H9 (cell line): ENCODE measurements at regions not wholly inside any gene's neighbourhood (a gene's known extent, or its start where the extent isn't known, plus 50 kb on each side); places are given as distances from the start of the nearest gene placed in this dataset.
A peak's percentile ranks its signal among the peaks of the same experiment; 100 is the strongest.

Experiments
- DNase-seq: peaks from one replicate; pipeline ENCODE4 v3.0.0-alpha.2; 2017
- H2AFZ ChIP-seq: one replicate; pipeline ENCODE4 v1.6.1; 2013; ENCODE audit warnings: mild to moderate bottlenecking, low read length, control low read depth, moderate library complexity
- H2AK5ac ChIP-seq: 2 replicates; pipeline ENCODE4 v1.6.1; 2013; ENCODE audit warnings: low read length, control low read depth, mixed read lengths; ENCODE audit not compliant: insufficient read length
- H2BK120ac ChIP-seq: one replicate; pipeline ENCODE4 v1.6.1; 2013; ENCODE audit warnings: low read depth, mild to moderate bottlenecking, low read length, control low read depth, inconsistent platforms; ENCODE audit not compliant: poor library complexity, severe bottlenecking
- H2BK12ac ChIP-seq: 2 replicates; pipeline ENCODE4 v1.6.1; 2013; ENCODE audit warnings: low read length, control low read depth, mixed read lengths, low read depth; ENCODE audit not compliant: insufficient read length
- H2BK15ac ChIP-seq: 2 replicates; pipeline ENCODE4 v1.6.1; 2013; ENCODE audit warnings: low read depth, low read length, control low read depth
- H2BK20ac ChIP-seq: one replicate; pipeline ENCODE4 v1.6.1; 2013; ENCODE audit warnings: low read depth, mild to moderate bottlenecking, low read length, control low read depth, inconsistent platforms; ENCODE audit not compliant: poor library complexity, severe bottlenecking
- H2BK5ac ChIP-seq: 2 replicates; pipeline ENCODE4 v1.6.1; 2013; ENCODE audit warnings: low read length, control low read depth, mixed read lengths; ENCODE audit not compliant: insufficient read length
- H3K14ac ChIP-seq: 2 replicates; pipeline ENCODE4 v1.6.1; 2013; ENCODE audit warnings: low read length, control low read depth; ENCODE audit not compliant: insufficient read depth
- H3K18ac ChIP-seq: 2 replicates; pipeline ENCODE4 v1.6.1; 2013; ENCODE audit warnings: low read depth, mild to moderate bottlenecking, mixed read lengths, low read length, control low read depth; ENCODE audit not compliant: insufficient read length
- H3K23ac ChIP-seq: 2 replicates; pipeline ENCODE4 v1.6.1; 2013; ENCODE audit warnings: low read length, control low read depth, mixed read lengths, low read depth; ENCODE audit not compliant: insufficient read length
- H3K23me2 ChIP-seq: 2 replicates; pipeline ENCODE4 v1.6.1; 2013; ENCODE audit warnings: low read depth, mild to moderate bottlenecking, mixed read lengths, low read length, control low read depth; ENCODE audit not compliant: insufficient read length, poor library complexity, severe bottlenecking
- H3K27ac ChIP-seq: 2 replicates; pipeline ENCODE4 v1.5.1; 2013; ENCODE audit warnings: low read length, control low read depth, mixed read lengths, low read depth; ENCODE audit not compliant: insufficient read length
- H3K27me3 ChIP-seq: 2 replicates; pipeline ENCODE4 v1.6.1; 2013; ENCODE audit warnings: low read length, control low read depth, inconsistent platforms; ENCODE audit not compliant: insufficient read depth
- H3K4ac ChIP-seq: 2 replicates; pipeline ENCODE4 v1.6.1; 2013; ENCODE audit warnings: low read depth, mild to moderate bottlenecking, control low read depth, inconsistent platforms, low read length, moderate library complexity
- H3K4me1 ChIP-seq: 2 replicates; pipeline ENCODE4 v1.6.1; 2013; ENCODE audit warnings: low read length, control low read depth, inconsistent platforms; ENCODE audit not compliant: insufficient read depth
- H3K4me2 ChIP-seq: 2 replicates; pipeline ENCODE4 v1.6.1; 2013; ENCODE audit warnings: low read length, control low read depth, mixed read lengths; ENCODE audit not compliant: insufficient read length, insufficient read depth
- H3K56ac ChIP-seq: 2 replicates; pipeline ENCODE4 v1.6.1; 2013; ENCODE audit warnings: low read depth, mild to moderate bottlenecking, mixed read lengths, low read length, control low read depth; ENCODE audit not compliant: insufficient read length
- H3K79me1 ChIP-seq: 2 replicates; pipeline ENCODE4 v1.6.1; 2013; ENCODE audit warnings: low read depth, mild to moderate bottlenecking, moderate library complexity, low read length, control low read depth, inconsistent platforms; ENCODE audit not compliant: insufficient read depth, poor library complexity, severe bottlenecking
- H3K79me2 ChIP-seq: 2 replicates; pipeline ENCODE4 v1.6.1; 2013; ENCODE audit warnings: low read length, control low read depth, inconsistent platforms; ENCODE audit not compliant: insufficient read depth
- H3K9ac ChIP-seq: 2 replicates; pipeline ENCODE4 v1.6.1; 2013; ENCODE audit warnings: low read length, control low read depth, mixed read lengths; ENCODE audit not compliant: insufficient read length; ENCODE audit errors: extremely low read depth
- H3K9me3 ChIP-seq: one replicate; pipeline ENCODE4 v1.6.1; 2013; ENCODE audit warnings: low read depth, low read length, inconsistent platforms; ENCODE audit not compliant: control insufficient read depth
- H3T11ph ChIP-seq: one replicate; pipeline ENCODE4 v1.6.1; 2013; ENCODE audit warnings: mild to moderate bottlenecking, low read length, control low read depth, inconsistent platforms
- H4K20me1 ChIP-seq: one replicate; pipeline ENCODE4 v1.6.1; 2013; ENCODE audit not compliant: control insufficient read depth, insufficient read length, insufficient read depth
- H4K5ac ChIP-seq: 2 replicates; pipeline ENCODE4 v1.6.1; 2013; ENCODE audit warnings: low read depth, mild to moderate bottlenecking, mixed read lengths, low read length, control low read depth; ENCODE audit not compliant: insufficient read length
- H4K8ac ChIP-seq: replicated peaks from 2 replicates; pipeline ENCODE4 v1.6.1; 2013; ENCODE audit warnings: low read length, control low read depth, mixed read lengths, low read depth; ENCODE audit not compliant: insufficient read length
- H4K91ac ChIP-seq: 2 replicates; pipeline ENCODE4 v1.6.1; 2013; ENCODE audit warnings: low read depth, mild to moderate bottlenecking, moderate library complexity, mixed read lengths, low read length, control low read depth; ENCODE audit not compliant: insufficient read length
- H3K27ac Mint-ChIP-seq, 3 experiments: 2 replicates in 2 of 3; 3 replicates in 1 of 3; pipeline ENCODE4 v1.8.0; 2020 to 2021; ENCODE audit warnings: mixed read lengths in 3 of 3, mild to moderate bottlenecking in 1 of 3, moderate library complexity in 1 of 3
- H3K27me3 Mint-ChIP-seq: 2 replicates; pipeline ENCODE4 v1.8.0; 2021; ENCODE audit warnings: low read depth, mild to moderate bottlenecking, moderate library complexity, mixed read lengths
- H3K36me3 Mint-ChIP-seq, 3 experiments: 2 replicates in 2 of 3; 3 replicates in 1 of 3; pipeline ENCODE4 v1.8.0; 2020 to 2021; ENCODE audit warnings: low read depth in 3 of 3, mixed read lengths in 3 of 3; ENCODE audit not compliant: insufficient read depth in 1 of 3
- H3K4me1 Mint-ChIP-seq, 2 experiments: 2 replicates each; pipeline ENCODE4 v1.8.0; 2020; ENCODE audit warnings: mixed read lengths in 2 of 2
- H3K4me3 Mint-ChIP-seq, 2 experiments: 2 replicates in 1 of 2; 3 replicates in 1 of 2; pipeline ENCODE4 v1.8.0; 2020 to 2021; ENCODE audit warnings: mild to moderate bottlenecking in 2 of 2, mixed read lengths in 2 of 2, moderate library complexity in 1 of 2
- H3K9me3 Mint-ChIP-seq, 2 experiments: 2 replicates in 1 of 2; 3 replicates in 1 of 2; pipeline ENCODE4 v1.8.0; 2020; ENCODE audit warnings: mild to moderate bottlenecking in 2 of 2, mixed read lengths in 2 of 2, moderate library complexity in 1 of 2
- CTCF ChIP-seq: fragments of 200-600 bp; sonication (generic); conservative IDR thresholded peaks from 3 replicates; pipeline ENCODE4 v1.8.0; 2021; ENCODE audit warnings: antibody characterized with exemption, mild to moderate bottlenecking
- WGBS: extraction: QIAGEN DNeasy Blood & Tissue Kit; methylation state at CpG from one replicate; pipeline ENCODE4 v1.1.7; 2013; ENCODE audit warnings: missing lambda C conversion rate, low lambda C conversion rate, mixed read lengths; ENCODE audit not compliant: insufficient read length; ENCODE audit errors: extremely low coverage; 5-methylcytosine and 5-hydroxymethylcytosine counted together

GRCh38 chr12:131211340-131211938 is 257.7 kb downstream of the ADGRD1 start:
- Mint-ChIP-seq H3K27me3 (peaks cover 7% of the 10 kb centered on the region; the same call in 1 of the 2 replicates), H3K9me3 (peaks cover 12 to 18% of the 10 kb centered on the region in 2 experiments), H3K36me3 (peaks cover 7 to 14% (median 8%) of the 10 kb centered on the region in 3 experiments; a peak in 6 of 7 replicates), H3K4me3 (no peak overlapping the region), H3K27ac (no peak overlapping the region), H3K4me1 (peaks cover 0 to 9% of the 10 kb centered on the region in 2 experiments; a peak in 3 of 4 replicates)
- H2BK20ac ChIP-seq: no peak overlapping the region
- H2AFZ ChIP-seq: no peak overlapping the region
- H3K4me1 ChIP-seq: no peaks in the 10 kb centered on the region
- H3K56ac ChIP-seq: no peak overlapping the region
- no peak overlapping the region for H4K8ac ChIP-seq
- H2BK15ac ChIP-seq: no peak overlapping the region; the same call in 1 of the 2 replicates
- no peak overlapping the region for H2AK5ac ChIP-seq
- peak; percentile 22 for DNase-seq
- no peaks in the 10 kb centered on the region for H3K27me3 ChIP-seq
- H3K9me3 ChIP-seq: no peaks in the 10 kb centered on the region
- H4K20me1 ChIP-seq: no peaks in the 10 kb centered on the region
- H3K14ac ChIP-seq: no peak overlapping the region
- no peak overlapping the region for H3K4ac ChIP-seq
- no peak overlapping the region for H3T11ph ChIP-seq
- H3K4me2 ChIP-seq: no peak overlapping the region
- H3K79me2 ChIP-seq: no peaks in the 10 kb centered on the region
- no peaks in the 10 kb centered on the region for H3K23me2 ChIP-seq
- no CpG with 5 or more reads among the region's 9 CpGs for WGBS
- H2BK5ac ChIP-seq: no peak overlapping the region
- H2BK12ac ChIP-seq: no peak overlapping the region
- H4K91ac ChIP-seq: no peak overlapping the region
- H3K18ac ChIP-seq: no peak overlapping the region
- H2BK120ac ChIP-seq: no peak overlapping the region
- TF ChIP-seq CTCF: no peak
- no peaks in the 10 kb centered on the region for H3K79me1 ChIP-seq
- H4K5ac ChIP-seq: no peak overlapping the region
- H3K23ac ChIP-seq: no peak overlapping the region
- H3K9ac ChIP-seq: no peak overlapping the region
- no peak overlapping the region for H3K27ac ChIP-seq
